NB4 (cell line): ENCODE measurements at regions not wholly inside any gene's neighbourhood (a gene's known extent, or its start where the extent isn't known, plus 50 kb on each side); places are given as distances from the start of the nearest gene placed in this dataset.

Experiments used
- POLR2A ChIP-seq: IDR thresholded peaks from 2 replicates; pipeline ENCODE4 v1.6.1; 2011; ENCODE audit warnings: mild to moderate bottlenecking; ENCODE audit not compliant: insufficient read length; ENCODE audit errors: extremely low read depth
- TF ChIP-seq, protein P1 (sequence below): IDR thresholded peaks from one replicate; pipeline ENCODE4 v1.5.1; 2012; ENCODE audit warnings: low read depth, low read length

GRCh38 chr4:43251841-43252240 is 359.3 kb downstream of the GRXCR1 start:
- TF ChIP-seq POLR2A: no peak
- TF ChIP-seq, protein P1, sequence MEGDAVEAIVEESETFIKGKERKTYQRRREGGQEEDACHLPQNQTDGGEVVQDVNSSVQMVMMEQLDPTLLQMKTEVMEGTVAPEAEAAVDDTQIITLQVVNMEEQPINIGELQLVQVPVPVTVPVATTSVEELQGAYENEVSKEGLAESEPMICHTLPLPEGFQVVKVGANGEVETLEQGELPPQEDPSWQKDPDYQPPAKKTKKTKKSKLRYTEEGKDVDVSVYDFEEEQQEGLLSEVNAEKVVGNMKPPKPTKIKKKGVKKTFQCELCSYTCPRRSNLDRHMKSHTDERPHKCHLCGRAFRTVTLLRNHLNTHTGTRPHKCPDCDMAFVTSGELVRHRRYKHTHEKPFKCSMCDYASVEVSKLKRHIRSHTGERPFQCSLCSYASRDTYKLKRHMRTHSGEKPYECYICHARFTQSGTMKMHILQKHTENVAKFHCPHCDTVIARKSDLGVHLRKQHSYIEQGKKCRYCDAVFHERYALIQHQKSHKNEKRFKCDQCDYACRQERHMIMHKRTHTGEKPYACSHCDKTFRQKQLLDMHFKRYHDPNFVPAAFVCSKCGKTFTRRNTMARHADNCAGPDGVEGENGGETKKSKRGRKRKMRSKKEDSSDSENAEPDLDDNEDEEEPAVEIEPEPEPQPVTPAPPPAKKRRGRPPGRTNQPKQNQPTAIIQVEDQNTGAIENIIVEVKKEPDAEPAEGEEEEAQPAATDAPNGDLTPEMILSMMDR: no peak
